AG10803 (cell line): ENCODE measurements at regions not wholly inside any gene's neighbourhood (a gene's known extent, or its start where the extent isn't known, plus 50 kb on each side); places are given as distances from the start of the nearest gene placed in this dataset.
A peak's percentile ranks its signal among the peaks of the same experiment; 100 is the strongest.

Source experiments
- DNase-seq: peaks from one replicate; pipeline ENCODE4 v3.0.0; 2010; ENCODE audit warnings: low read depth
- H3K4me3 ChIP-seq: 2 replicates; pipeline ENCODE4 v1.5.1; 2011; ENCODE audit warnings: mild to moderate bottlenecking, low read length, control low read depth
- CTCF ChIP-seq: conservative IDR thresholded peaks from 2 replicates; pipeline ENCODE4 v1.5.1; 2011; ENCODE audit warnings: mild to moderate bottlenecking, low read length, control low read depth, inconsistent platforms

- no peak for DNase-seq
- no peak overlapping the region for H3K4me3 ChIP-seq
- TF ChIP-seq CTCF = no peak
Observed at GRCh38 chr11:39434466-39434865, 2025.0 kb downstream of the LRRC4C start.

- no peak overlapping the region for H3K4me3 ChIP-seq
- TF ChIP-seq CTCF = no peak
- DNase-seq = no peak
Observed at GRCh38 chr11:39432929-39433328, 2026.5 kb downstream of the LRRC4C start.

- DNase-seq = no peak
- no peak for TF ChIP-seq CTCF
- no peak overlapping the region for H3K4me3 ChIP-seq
Observed at GRCh38 chr11:39425226-39425625, 2034.2 kb downstream of the LRRC4C start.

- no peak for DNase-seq
- TF ChIP-seq CTCF = no peak
- H3K4me3 ChIP-seq = no peak overlapping the region
Observed at GRCh38 chr11:39412117-39412516, 2047.3 kb downstream of the LRRC4C start.

GRCh38 chr11:39385911-39386310, 2073.5 kb downstream of the LRRC4C start:
- DNase-seq = no peak
- no peak overlapping the region for H3K4me3 ChIP-seq
- TF ChIP-seq CTCF = no peak

GRCh38 chr11:39374963-39375698, 2084.3 kb downstream of the LRRC4C start:
- H3K4me3 ChIP-seq = no peak overlapping the region
- peak; percentile 0 for DNase-seq
- TF ChIP-seq CTCF = peak; percentile 47; the same call in 1 of the 2 replicates

- H3K4me3 ChIP-seq = no peak overlapping the region
- TF ChIP-seq CTCF = no peak
- no peak for DNase-seq
Observed at GRCh38 chr11:39367534-39367933, 2091.9 kb downstream of the LRRC4C start.
